Hepatocyte (in vitro differentiated cells): ENCODE measurements at regions not wholly inside any gene's neighbourhood (a gene's known extent, or its start where the extent isn't known, plus 50 kb on each side); places are given as distances from the start of the nearest gene placed in this dataset.

Experiments used
- CTCF ChIP-seq: fragments of 200-600 bp; sonication (generic); IDR thresholded peaks from 2 replicates; pipeline ENCODE4 v1.5.1; 2016; ENCODE audit warnings: antibody characterized with exemption, mild to moderate bottlenecking; ENCODE audit not compliant: poor library complexity
- EZH2 ChIP-seq: fragments of 200-600 bp; sonication (generic); IDR thresholded peaks from 2 replicates; pipeline ENCODE4 v1.6.1; 2016; ENCODE audit warnings: antibody characterized with exemption, mild to moderate bottlenecking, borderline replicate concordance

DNA sequence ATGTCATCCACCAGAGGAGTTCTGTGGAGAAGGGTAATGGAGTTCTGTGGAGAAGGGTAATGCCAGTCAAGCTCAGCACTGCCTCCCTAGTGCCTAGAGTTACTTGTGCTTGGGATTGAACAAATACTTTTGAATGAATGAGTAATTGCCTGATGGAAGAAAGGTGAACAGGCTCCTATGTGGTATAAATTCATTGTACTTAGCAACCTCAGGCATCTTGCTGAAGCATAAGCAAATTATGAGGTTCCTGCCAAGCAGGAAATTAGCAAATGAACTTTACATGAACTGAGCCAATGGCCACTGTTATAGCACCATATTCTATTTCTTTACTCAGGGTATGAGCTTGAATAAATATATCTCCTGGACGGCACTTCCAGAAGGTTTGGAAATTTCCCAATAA is 1047.2 kb downstream of the SLC6A15 start:
- TF ChIP-seq CTCF (no peak), EZH2 (no peak)
